ENCODE measurements at regions not wholly inside any gene's neighbourhood (a gene's known extent, or its start where the extent isn't known, plus 50 kb on each side); places are given as distances from the start of the nearest gene placed in this dataset.

DNA sequence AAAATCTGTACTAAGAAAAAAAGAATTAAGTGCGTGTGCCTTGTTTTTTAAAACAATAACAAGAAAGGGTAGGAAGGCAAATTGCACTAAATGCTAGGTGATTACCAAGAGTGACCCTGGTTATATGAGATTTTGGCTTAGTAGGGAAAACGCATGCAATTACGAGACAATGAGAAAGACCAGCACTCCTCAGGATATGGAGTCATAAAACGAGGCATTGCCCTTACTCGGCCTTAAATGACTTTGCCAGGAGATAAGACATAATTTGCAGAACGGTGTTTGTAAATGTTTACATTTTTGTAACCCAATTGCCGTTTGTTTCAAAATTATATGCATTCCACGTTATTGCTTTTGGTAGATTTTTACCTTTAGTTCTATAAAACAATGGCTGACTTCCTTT lies 179.8 kb downstream of the RBM26 start:
- TF ChIP-seq CTCF (conservative IDR thresholded peaks at IDR 0.05; ENCODE audit: low read length), result no peak
- TF ChIP-seq EZH2phosphoT487 (IDR thresholded peaks at IDR 0.05; ENCODE audit: borderline replicate concordance, low read depth, low read length), result no peak

Measured in OCI-LY7 (cell line).